Caco-2 (cell line): ENCODE measurements at regions not wholly inside any gene's neighbourhood (a gene's known extent, or its start where the extent isn't known, plus 50 kb on each side); places are given as distances from the start of the nearest gene placed in this dataset.

Experiments
- BruUV-seq: library from RNA; stranded (reverse); fragments of 400-500 nt; replicated peaks from 2 replicates; lab custom pipeline; 2021; lab: Mats Ljungman, UMichigan
- CTCF ChIA-PET: fragments of 300-600 bp; sonication (Branson Sonifier 250); formaldehyde crosslinking; loops from one replicate; lab custom pipeline; 2022; ENCODE audit warnings: antibody characterized with exemption; lab: Charles Lee
- POLR2A ChIA-PET: fragments of 300-600 bp; sonication (Branson Sonifier 250); formaldehyde crosslinking; loops from one replicate; lab custom pipeline; 2022; ENCODE audit warnings: antibody characterized with exemption; lab: Charles Lee
- DNase-seq, 2 experiments: peaks; one replicate each; pipeline versions ENCODE4 v3.0.0 to v3.0.0-alpha.2; 2020 to 2022
- H3K27me3 ChIP-seq: replicated peaks from 2 replicates; pipeline ENCODE4 v1.6.0; 2011; ENCODE audit warnings: low read length; ENCODE audit not compliant: control insufficient read depth, insufficient read depth
- H3K36me3 ChIP-seq: 2 replicates; pipeline ENCODE4 v1.5.1; 2011; ENCODE audit warnings: low read length; ENCODE audit not compliant: control insufficient read depth, insufficient read depth
- H3K4me1 ChIP-seq: fragments of 250-450 bp; sonication (Bioruptor Pico); 2 replicates; pipeline ENCODE4 v1.5.1; 2020; ENCODE audit warnings: mild to moderate bottlenecking
- H3K4me3 ChIP-seq: 2 replicates; pipeline ENCODE4 v1.5.1; 2011; ENCODE audit warnings: low read depth, mild to moderate bottlenecking, control low read depth, low read length
- H3K9me3 ChIP-seq: fragments of 250-450 bp; sonication (Bioruptor Pico); 2 replicates; pipeline ENCODE4 v1.5.1; 2020; ENCODE audit warnings: mild to moderate bottlenecking, moderate library complexity
- H3K27ac Mint-ChIP-seq: one replicate; pipeline ENCODE4 v1.8.0; 2022; ENCODE audit warnings: mixed read lengths; ENCODE audit not compliant: unreplicated experiment
- H3K27me3 Mint-ChIP-seq: one replicate; pipeline ENCODE4 v1.8.0; 2022; ENCODE audit warnings: mixed read lengths; ENCODE audit not compliant: insufficient read depth, unreplicated experiment
- H3K36me3 Mint-ChIP-seq: one replicate; pipeline ENCODE4 v1.8.0; 2022; ENCODE audit warnings: mild to moderate bottlenecking, mixed read lengths; ENCODE audit not compliant: insufficient read depth, unreplicated experiment
- H3K4me1 Mint-ChIP-seq: one replicate; pipeline ENCODE4 v1.8.0; 2022; ENCODE audit warnings: low read depth, mixed read lengths; ENCODE audit not compliant: unreplicated experiment
- H3K4me3 Mint-ChIP-seq: one replicate; pipeline ENCODE4 v1.8.0; 2022; ENCODE audit warnings: mild to moderate bottlenecking, moderate library complexity, mixed read lengths; ENCODE audit not compliant: unreplicated experiment
- H3K9me3 Mint-ChIP-seq: one replicate; pipeline ENCODE4 v1.8.0; 2022; ENCODE audit warnings: mixed read lengths; ENCODE audit not compliant: unreplicated experiment
- CTCF ChIP-seq, 2 experiments: fragments of 200-600 bp in 1 of 2; IDR thresholded peaks; 1 replicate in 1 of 2; 2 replicates in 1 of 2; pipeline versions ENCODE4 v1.5.1 to v1.8.0; 2011 to 2022; ENCODE audit warnings: antibody characterized with exemption in 1 of 2, control low read depth in 1 of 2, inconsistent platforms in 1 of 2, low read depth in 1 of 2, low read length in 1 of 2, mild to moderate bottlenecking in 1 of 2, moderate library complexity in 1 of 2; ENCODE audit not compliant: insufficient read depth in 1 of 2, severe bottlenecking in 1 of 2, unreplicated experiment in 1 of 2
- intact Hi-C: fragments of 100-400 bp; cut with micrococcal nuclease; formaldehyde crosslinking; loops from one replicate; pipeline ENCODE4 v1.10.0; 2022; ENCODE audit not compliant: unreplicated experiment

- BruUV-seq, result no TSS peak
- POLR2A ChIA-PET, result no interaction called here
- H3K4me1 ChIP-seq, result no peaks in the 10 kb centered on the region
- no peaks in the 10 kb centered on the region for H3K9me3 Mint-ChIP-seq
- no peaks in the 10 kb centered on the region for H3K4me1 Mint-ChIP-seq
- no peaks in the 10 kb centered on the region for H3K9me3 ChIP-seq
- DNase-seq, result no peak
- no peaks in the 10 kb centered on the region for H3K27me3 Mint-ChIP-seq
- H3K36me3 Mint-ChIP-seq, result no peaks in the 10 kb centered on the region
- no peak overlapping the region for H3K4me3 Mint-ChIP-seq
- intact Hi-C loops, result no loop called here
- H3K4me3 ChIP-seq, result no peak overlapping the region
- H3K27me3 ChIP-seq, result no peaks in the 10 kb centered on the region
- no peak for TF ChIP-seq CTCF (IDR thresholded peaks at IDR 0.05; ENCODE audit: insufficient read depth in 1 of 2, low read depth in 1 of 2, low read length in 1 of 2, severe bottlenecking in 1 of 2, unreplicated experiment in 1 of 2)
- CTCF ChIA-PET, result no interaction called here
- no peaks in the 10 kb centered on the region for H3K36me3 ChIP-seq
- no peak overlapping the region for H3K27ac Mint-ChIP-seq
Observed at GRCh38 chr9:91044354-91044753, 242.7 kb downstream of the SYK start.

- Mint-ChIP-seq H3K9me3 (no peaks in the 10 kb centered on the region), H3K36me3 (no peaks in the 10 kb centered on the region), H3K4me3 (no peak overlapping the region), H3K27ac (no peak overlapping the region), H3K4me1 (no peaks in the 10 kb centered on the region), H3K27me3 (peaks cover 3% of the 10 kb centered on the region)
- no peak for TF ChIP-seq CTCF (IDR thresholded peaks at IDR 0.05; ENCODE audit: insufficient read depth in 1 of 2, low read depth in 1 of 2, low read length in 1 of 2, severe bottlenecking in 1 of 2, unreplicated experiment in 1 of 2)
- no TSS peak for BruUV-seq
- ChIA-PET CTCF (no interaction called here), POLR2A (no interaction called here)
- Histone ChIP-seq H3K9me3 (no peaks in the 10 kb centered on the region), H3K4me3 (no peak overlapping the region), H3K27me3 (no peaks in the 10 kb centered on the region), H3K4me1 (no peaks in the 10 kb centered on the region), H3K36me3 (no peaks in the 10 kb centered on the region)
- intact Hi-C loops, result no loop called here
- DNase-seq, result no peak
Observed at GRCh38 chr9:91045041-91045440, 243.4 kb downstream of the SYK start.

- no peak for TF ChIP-seq CTCF (IDR thresholded peaks at IDR 0.05; ENCODE audit: insufficient read depth in 1 of 2, low read depth in 1 of 2, low read length in 1 of 2, severe bottlenecking in 1 of 2, unreplicated experiment in 1 of 2)
- no peak overlapping the region for H3K27ac Mint-ChIP-seq
- Histone ChIP-seq H3K27me3 (no peaks in the 10 kb centered on the region), H3K9me3 (no peaks in the 10 kb centered on the region), H3K4me3 (no peak overlapping the region), H3K36me3 (no peaks in the 10 kb centered on the region), H3K4me1 (no peaks in the 10 kb centered on the region)
- DNase-seq, result no peak
- H3K9me3 Mint-ChIP-seq, result no peaks in the 10 kb centered on the region
- no TSS peak for BruUV-seq
- intact Hi-C loops, result no loop called here
- ChIA-PET CTCF (no interaction called here), POLR2A (no interaction called here)
- H3K4me3 Mint-ChIP-seq, result no peak overlapping the region
- H3K4me1 Mint-ChIP-seq, result no peaks in the 10 kb centered on the region
- H3K27me3 Mint-ChIP-seq, result peaks cover 5% of the 10 kb centered on the region
- H3K36me3 Mint-ChIP-seq, result no peaks in the 10 kb centered on the region
Observed at GRCh38 chr9:91047529-91047928, 245.9 kb downstream of the SYK start.
